Esophagus squamous epithelium (tissue), 4 donors: ENCODE measurements at regions not wholly inside any gene's neighbourhood (a gene's known extent, or its start where the extent isn't known, plus 50 kb on each side); places are given as distances from the start of the nearest gene placed in this dataset.
"Not testable (repeated sequence)": the region's sequence is repeated elsewhere in the genome, so short reads cannot be mapped to it uniquely, and the experiment has no call there.

Experiments used
- POLR2A ChIP-seq, 4 donors: fragments of 450-650 bp; IDR thresholded peaks; one replicate each; pipeline ENCODE4 v1.6.1; 2017; ENCODE audit warnings: antibody characterized with exemption in 4 of 4, mild to moderate bottlenecking in 4 of 4, moderate library complexity in 3 of 4
- TF ChIP-seq, protein P1 (sequence below), 6 experiments: fragments of 450-650 bp in 4 of 6; fragments of 200-600 bp in 2 of 6; sonication (generic) in 2 of 6; IDR thresholded peaks; one replicate each; pipeline ENCODE4 v1.5.1; 2016 to 2019; ENCODE audit warnings: antibody characterized with exemption in 6 of 6, mild to moderate bottlenecking in 4 of 6, moderate library complexity in 4 of 6

DNA sequence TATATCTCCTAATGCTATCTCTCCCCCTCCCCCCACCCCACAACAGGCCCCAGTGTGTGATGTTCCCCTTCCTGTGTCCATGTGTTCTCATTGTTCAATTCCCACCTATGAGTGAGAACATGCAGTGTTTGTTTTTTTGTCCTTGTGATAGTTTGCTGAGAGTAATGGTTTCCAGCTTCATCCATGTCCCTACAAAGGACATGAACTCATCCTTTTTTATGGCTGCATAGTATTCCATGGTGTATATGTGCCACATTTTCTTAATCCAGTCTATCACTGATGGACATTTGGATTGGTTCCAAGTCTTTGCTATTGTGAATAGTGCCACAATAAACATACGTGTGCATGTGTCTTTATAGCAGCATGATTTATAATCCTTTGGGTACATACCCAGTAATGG, 181.6 kb upstream of the XIST start:
- TF ChIP-seq, protein P1, sequence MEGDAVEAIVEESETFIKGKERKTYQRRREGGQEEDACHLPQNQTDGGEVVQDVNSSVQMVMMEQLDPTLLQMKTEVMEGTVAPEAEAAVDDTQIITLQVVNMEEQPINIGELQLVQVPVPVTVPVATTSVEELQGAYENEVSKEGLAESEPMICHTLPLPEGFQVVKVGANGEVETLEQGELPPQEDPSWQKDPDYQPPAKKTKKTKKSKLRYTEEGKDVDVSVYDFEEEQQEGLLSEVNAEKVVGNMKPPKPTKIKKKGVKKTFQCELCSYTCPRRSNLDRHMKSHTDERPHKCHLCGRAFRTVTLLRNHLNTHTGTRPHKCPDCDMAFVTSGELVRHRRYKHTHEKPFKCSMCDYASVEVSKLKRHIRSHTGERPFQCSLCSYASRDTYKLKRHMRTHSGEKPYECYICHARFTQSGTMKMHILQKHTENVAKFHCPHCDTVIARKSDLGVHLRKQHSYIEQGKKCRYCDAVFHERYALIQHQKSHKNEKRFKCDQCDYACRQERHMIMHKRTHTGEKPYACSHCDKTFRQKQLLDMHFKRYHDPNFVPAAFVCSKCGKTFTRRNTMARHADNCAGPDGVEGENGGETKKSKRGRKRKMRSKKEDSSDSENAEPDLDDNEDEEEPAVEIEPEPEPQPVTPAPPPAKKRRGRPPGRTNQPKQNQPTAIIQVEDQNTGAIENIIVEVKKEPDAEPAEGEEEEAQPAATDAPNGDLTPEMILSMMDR (IDR thresholded peaks at IDR 0.05) = not testable (repeated sequence)
- not testable (repeated sequence) for TF ChIP-seq POLR2A (IDR thresholded peaks at IDR 0.05)
